22Rv1 (cell line): ENCODE measurements at regions not wholly inside any gene's neighbourhood (a gene's known extent, or its start where the extent isn't known, plus 50 kb on each side); places are given as distances from the start of the nearest gene placed in this dataset.

Experiments used
- ZFX ChIP-seq: fragments of 450-650 bp; IDR thresholded peaks from 2 replicates; pipeline ENCODE4 v1.6.1; 2017; ENCODE audit warnings: antibody characterized with exemption, borderline replicate concordance
- TF ChIP-seq, protein P1 (sequence below): fragments of 450-650 bp; IDR thresholded peaks from 2 replicates; pipeline ENCODE4 v1.5.1; 2017; ENCODE audit warnings: mild to moderate bottlenecking

DNA sequence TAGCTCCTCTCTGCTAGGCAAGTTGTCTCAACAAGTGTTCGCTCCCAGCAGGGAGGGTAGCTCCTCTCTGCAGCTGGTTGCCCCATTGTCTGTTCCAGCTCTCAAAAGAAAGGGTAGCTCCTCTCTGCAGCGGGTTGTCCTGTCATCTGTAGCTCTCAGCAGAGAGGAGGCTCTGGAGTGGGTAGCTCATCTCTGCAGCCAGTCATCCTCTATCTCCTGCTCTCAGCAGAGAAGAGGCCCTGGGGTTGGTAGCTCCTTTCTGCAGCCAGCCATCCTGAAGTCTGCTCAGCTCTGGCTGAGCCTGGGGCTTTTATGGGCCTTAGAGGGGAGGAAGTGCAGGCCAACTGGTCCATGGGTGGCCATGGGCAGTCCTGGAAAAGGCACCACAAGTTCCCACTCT, 342.7 kb downstream of the PTTG2 start:
- TF ChIP-seq, protein P1, sequence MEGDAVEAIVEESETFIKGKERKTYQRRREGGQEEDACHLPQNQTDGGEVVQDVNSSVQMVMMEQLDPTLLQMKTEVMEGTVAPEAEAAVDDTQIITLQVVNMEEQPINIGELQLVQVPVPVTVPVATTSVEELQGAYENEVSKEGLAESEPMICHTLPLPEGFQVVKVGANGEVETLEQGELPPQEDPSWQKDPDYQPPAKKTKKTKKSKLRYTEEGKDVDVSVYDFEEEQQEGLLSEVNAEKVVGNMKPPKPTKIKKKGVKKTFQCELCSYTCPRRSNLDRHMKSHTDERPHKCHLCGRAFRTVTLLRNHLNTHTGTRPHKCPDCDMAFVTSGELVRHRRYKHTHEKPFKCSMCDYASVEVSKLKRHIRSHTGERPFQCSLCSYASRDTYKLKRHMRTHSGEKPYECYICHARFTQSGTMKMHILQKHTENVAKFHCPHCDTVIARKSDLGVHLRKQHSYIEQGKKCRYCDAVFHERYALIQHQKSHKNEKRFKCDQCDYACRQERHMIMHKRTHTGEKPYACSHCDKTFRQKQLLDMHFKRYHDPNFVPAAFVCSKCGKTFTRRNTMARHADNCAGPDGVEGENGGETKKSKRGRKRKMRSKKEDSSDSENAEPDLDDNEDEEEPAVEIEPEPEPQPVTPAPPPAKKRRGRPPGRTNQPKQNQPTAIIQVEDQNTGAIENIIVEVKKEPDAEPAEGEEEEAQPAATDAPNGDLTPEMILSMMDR: no peak
- TF ChIP-seq ZFX: no peak
